HG03064 (cell line): ENCODE measurements at regions not wholly inside any gene's neighbourhood (a gene's known extent, or its start where the extent isn't known, plus 50 kb on each side); places are given as distances from the start of the nearest gene placed in this dataset.

Experiments used
- ATAC-seq: cut with Tn5 transposase; IDR thresholded peaks from one replicate; pipeline ENCODE4 v1.9.1; 2021; ENCODE audit warnings: low read depth; ENCODE audit not compliant: unreplicated experiment

DNA sequence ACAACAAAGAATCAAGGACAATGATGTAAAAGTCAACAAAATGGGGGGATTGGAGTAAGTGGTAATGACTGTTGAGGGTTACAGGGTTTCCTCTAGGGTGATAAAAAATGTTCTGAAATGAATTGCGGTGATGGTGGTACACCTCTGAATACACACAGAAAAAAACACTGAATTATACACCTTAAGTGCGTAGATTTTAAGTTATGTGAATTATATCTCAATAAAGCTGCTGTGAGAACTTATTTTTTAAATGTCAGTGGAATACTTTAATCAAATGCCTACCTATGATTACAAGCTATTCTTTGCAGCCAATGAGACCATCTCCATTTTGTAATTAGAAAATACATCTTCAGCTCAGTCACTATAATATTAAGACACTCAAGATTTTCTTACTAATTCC is 53.5 kb downstream of the ZNF608 start:
- ATAC-seq, result no peak

DNA sequence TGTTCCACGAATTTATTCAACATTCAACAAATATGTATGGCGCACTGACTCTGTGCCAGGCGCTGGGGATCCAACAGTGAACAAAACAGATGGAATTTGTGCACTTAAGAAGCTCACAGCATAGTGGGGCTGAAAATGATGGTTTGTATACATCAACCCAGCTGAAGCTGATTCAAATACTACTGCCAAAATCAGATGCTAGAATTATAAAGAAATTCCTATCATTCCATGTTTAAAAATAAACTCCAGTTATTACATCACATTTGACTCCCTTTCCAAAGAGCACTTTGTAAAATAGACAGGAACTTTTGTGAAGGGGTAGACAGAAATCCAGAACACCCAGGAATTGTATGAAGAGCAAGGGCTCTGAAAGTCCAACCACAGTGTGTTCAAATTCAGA is 54.1 kb downstream of the ZNF608 start:
- no peak for ATAC-seq

DNA sequence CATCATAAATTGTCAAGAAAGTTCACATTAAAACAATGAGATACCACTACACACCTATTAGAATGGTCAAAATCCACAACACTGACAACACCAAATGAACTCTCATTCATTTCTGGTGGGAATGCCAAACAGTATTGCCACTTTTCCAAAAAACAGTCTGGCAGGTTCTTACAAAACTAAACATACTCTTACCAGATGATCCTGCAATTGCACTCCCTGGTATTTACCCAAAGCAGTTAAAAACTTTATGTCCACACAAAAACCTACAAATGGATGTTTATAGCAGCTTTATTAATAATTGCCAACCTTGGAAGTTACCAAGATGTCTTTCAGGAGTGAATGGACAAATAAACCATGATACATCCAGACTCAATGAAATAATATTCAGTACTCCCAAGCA is 56.8 kb downstream of the ZNF608 start:
- ATAC-seq, result no peak

DNA sequence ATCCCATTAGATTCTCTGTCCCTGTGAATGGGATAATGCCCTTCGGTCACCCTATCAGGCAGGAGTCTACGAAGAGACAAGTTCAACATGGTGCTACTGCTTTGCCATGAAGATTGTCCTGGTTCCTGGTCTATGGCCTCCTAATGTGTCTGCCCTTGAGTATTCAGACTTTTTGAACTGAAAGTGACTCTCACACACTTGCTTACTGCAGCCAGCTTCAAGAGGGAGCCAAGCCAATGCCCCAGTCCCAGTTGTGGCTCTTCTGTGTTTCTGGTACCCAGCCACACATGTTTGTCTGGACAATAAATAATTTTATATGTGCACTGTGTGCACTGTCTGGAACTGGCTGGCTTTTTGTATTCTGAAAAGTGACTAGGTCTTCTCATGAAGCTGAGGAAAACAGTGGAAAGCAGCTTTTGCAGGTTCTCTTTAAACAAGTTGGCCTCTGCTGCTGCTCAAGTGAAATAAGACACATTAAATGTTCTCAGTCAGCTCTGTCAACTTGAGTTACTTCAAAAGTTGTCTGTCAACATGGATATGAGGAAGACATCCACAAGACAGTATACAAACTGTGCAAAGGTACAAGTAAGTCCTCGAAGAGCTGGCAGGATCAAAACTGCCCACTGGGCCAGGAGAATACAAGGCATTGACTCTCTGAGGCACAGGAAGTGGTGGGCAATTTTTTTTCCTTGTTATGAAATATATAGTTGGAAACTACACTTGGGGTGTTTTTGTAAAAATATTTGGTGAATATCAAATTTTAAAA is 60.0 kb downstream of the ZNF608 start:
- no peak for ATAC-seq

DNA sequence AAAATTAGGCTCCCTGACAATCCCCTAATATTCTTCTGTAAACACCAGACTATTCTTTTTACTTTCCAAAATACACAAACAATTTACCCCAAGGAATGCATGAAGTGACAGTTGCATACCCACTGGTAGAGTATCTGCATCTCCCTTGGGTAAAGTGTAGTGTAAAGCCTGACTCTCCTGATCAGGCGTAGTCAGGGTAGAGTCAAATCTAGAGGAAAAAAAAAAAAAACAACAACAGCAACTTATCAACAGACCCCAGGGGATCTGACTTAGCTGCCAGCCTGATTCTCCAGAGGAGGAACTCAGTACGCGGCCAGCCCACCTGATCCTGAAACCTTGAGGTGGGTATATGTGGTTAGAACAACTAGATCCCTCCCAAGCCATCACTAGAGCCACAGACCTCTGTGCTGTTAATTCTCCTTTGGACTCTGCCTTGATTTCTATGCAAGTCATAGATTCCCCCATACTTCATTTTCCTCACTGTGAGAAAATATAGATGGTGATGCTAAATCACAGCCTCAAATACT is 61.0 kb downstream of the ZNF608 start:
- ATAC-seq, result no peak

DNA sequence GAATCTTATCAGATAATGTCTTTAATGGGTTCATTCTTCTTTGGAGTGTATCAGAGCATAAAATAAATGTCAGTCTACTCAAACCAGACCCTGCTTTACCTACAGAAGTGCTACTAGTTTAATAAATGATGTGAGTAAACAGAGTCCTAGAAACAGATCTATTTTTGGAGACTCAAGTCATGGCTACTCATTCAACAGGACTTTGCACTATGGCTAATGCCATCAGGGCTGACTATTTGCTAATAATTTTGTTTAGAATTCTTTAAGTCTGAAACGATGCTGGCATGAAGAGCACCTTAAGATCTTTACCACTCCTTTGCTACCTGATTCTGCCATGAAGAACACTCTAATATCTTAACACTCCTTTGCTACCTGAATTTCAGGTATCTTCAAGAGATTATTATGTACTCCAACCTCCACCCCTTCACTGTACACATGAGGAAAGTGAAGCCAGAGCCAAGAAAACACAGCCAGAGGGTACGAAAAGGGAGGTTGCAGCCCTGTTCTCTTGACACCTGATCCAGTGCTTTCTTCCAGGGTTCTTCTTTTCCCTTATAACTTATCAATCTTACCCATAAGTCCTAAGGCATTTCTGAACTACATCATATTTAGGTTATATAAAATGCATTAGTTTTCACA is 62.4 kb downstream of the ZNF608 start:
- ATAC-seq, result no peak

DNA sequence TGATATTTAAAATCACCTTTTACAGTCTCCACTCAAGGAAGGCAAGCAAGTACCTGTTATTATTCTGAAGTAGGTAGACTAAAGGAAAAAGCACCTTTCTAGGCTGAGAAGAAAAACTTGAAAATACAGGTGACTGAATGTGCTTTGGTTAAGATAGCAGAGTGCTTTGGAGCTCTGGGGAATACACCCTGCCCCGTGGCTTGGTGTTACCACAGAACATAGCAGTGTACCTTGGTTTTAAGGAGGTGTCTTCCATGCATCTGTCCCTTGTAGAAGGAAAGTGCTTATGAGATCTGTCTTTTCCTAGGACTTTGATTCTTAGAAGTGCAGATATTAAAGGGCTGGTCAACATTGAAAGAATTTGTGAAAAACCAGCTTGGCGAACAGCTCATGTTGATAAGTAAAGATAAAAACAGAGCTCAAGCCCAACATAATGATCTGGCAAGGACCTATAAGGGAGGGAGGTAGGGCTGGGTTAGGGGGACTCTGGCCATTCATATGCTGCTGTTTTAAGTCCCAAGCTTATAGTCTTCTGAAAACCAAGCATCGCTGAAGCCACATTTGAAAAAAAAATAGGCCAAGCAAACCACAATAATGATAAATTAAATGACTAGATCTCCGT is 66.8 kb downstream of the ZNF608 start:
- no peak for ATAC-seq

DNA sequence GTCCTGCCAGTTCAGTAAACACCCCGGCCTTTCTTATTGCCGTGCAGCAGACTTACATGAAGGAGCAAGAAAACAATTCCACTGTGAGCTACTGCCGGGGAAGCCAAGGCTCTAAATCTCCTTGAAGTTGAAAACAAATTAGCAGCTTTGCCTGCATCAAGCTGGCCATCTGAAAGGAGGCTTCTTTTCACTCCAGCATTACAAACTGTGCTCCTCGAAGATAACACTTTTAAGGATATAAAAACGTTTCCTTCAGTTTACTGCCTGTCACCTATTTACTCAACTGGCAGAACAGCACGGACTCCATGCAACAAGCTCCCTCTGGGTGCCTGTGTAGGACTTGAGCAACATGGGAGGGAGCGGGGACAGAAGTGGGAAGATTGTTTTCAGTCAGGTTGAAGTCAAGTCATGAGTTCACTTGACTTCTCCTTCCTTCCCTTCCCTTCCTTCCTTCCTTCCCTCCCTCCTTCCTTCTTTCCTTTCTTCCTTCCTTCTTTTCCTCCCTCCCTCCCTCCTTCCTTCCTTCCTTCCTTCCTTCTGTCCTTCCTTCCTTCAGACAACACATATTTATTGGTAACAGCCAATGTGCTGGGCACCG is 67.4 kb downstream of the ZNF608 start:
- no peak for ATAC-seq

DNA sequence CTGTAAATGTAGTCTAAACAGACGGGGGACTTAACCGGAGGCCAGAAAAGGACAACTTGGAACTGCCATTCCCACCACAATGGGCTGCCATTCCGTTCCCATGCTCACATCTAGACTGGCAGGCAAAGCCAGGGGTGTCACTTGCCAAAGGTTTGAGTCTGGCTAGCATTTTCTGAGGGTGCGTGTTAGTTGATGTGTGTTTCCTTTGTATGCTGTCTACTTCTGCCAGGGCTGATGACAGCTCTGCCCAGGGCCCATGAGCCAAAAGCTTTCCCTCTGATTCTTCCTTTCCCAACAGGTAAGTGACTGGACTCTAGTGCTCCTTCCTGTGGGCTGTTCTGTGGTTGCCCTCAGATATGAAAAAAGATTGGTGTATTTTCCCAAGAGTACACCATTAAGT is 68.0 kb downstream of the ZNF608 start:
- no peak for ATAC-seq

DNA sequence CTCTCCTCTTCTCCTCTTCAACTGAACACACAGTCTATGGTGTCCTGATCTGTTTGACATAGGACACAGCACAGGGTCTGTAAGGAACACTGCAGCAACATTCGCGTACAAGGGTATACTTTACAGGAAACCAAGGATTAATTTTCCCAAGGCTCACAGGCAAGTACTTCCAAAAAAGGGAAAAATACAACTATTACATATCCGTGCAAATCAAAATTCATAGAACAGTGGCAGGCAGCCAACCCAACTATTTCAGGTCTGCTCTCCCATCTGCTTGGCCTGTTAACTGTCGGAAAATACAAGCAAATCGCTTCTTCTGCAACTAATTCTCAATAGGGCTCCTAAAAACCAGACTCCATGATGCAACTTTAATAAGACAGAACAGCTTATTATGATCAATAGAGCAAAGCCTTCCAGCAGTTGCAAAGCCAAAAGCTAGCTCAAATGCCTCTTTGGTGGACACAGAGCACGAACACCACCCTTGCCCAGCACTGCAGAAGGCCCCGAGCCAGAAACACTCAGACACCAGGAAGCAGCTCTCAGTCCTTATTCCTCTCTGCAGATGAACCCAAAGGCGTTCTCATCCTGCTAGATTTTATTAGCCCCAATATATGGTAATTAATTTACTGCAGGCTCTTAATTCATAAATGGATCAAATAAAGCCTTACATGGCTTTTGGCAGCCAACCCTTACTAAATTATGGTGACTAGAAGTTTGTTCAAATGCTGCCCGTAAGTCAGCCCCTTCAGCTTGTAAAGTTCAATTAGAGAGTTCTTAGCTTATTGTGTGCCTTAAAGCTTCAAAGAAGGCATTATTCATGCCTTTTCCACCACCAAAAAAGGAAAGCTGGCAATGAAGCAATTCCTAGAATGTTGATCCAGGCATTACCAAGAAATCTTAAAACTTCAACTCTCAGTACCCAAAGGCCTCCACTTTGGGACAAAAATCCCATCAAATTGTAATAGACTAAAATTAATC is 68.8 kb downstream of the ZNF608 start:
- ATAC-seq, result no peak

DNA sequence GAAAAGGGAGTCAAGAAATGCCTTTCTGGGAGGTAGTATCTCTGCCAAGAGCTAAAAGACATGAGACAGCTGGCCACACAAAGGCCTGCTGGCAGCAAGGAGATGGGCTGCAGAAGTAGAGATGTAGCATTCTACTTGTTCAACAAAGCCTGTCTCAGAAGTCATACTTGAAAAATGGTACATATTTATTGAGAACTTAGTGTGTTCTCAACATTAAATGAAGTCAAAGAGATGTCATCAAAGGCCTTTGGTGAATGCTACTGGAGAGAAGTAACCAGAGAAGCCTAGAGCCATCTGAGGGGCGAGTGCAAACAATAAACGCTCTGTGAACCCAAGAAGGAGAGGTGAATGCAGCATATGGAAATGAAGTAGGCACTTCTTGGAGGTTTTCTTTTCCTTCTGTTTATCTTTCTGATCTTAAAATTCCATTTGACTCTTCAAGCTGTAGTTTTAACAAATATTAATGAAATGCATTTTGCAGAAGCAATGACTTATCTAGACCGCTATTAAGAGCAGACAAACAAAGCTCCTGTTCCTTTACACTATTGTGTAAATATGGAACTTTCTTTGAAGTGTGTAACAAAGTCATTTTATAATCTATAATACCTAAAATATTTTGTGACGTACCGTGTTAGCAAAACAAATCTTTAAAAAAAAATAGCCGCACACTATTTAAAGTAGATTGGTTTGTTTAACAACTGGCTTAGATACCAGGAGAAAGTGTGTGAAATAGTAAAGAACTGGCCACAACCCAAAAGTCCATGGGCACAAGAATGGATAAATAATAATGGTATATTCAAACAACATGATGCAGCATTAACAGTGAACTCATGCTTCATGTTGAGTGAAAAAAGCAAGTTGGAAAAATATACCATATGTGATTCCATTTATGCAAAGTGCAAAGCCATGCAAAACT is 70.2 kb downstream of the ZNF608 start:
- no peak for ATAC-seq

DNA sequence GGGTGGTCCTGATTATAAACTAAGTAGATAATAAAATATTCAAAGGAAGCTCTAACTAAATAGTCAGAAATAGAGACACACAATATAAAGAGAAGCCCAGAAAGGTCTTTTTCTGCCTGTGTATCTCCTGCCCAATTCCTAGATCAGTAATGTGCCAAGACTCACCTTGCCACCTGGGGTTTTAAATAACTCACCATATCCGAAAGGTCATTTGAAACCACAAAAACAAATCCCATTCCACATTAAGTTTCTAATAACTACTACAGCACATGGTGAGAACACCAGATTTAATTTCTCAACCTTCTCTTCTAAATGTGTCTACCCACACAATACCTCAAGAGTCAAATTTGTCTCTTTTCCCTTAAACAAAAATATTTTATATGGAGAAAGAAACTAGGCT is 75.2 kb downstream of the ZNF608 start:
- no peak for ATAC-seq

DNA sequence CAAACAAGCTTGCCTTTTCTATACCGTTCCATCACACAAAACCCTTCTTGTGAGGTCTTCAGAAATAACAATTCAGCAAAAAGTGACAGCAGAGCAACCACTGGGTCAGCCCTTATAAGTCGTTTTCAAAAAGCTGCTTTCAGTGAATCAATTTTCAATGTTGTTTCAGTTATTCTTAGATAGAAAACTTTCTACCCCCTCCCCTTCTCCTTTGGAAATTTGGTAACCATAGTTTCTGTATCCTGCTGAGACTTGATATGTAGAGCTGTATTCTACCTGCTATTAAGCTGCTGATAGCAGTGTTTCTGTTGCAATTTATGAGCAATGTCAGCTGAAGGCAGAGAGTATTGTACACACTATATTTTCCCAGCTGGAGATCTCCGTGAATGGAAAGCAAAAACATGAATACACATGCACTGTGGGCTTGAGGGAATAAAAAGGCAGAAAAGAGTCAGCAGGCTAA is 75.7 kb downstream of the ZNF608 start:
- no peak for ATAC-seq

DNA sequence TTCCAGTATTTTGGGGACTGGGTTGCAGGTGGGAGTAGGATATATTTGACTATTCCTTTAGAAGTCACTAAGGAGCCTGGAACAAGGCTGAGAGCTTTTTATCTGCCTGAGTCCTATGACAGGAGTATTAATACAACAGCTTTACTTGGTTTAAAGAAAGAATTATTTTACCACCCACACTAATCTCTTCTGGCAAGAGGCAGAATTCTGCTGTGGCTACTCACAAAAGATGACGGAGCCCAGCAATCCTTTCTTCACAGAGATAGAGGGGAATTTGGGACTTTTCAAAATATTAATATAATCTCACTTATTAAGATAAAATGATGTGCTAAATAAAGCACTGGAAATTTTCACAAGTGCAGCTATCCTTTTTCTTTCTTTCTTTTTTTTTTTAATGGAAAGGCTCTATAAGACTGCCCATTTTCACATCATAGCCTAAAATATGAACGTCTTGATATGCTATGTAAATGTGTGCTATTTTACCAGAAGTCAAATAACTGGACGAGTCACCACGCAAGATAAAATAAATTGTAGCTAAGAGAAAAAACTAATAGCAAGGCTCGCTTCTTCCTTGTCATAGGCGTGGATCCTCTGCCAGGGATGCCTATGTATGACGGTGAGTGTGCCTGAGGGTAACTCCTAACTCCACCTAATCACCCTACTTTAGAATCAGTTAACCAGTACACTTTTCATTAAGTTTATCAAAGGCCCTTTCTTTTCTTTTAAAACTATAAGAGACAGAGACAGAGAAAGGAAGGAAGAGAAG is 76.3 kb downstream of the ZNF608 start:
- ATAC-seq, result no peak

DNA sequence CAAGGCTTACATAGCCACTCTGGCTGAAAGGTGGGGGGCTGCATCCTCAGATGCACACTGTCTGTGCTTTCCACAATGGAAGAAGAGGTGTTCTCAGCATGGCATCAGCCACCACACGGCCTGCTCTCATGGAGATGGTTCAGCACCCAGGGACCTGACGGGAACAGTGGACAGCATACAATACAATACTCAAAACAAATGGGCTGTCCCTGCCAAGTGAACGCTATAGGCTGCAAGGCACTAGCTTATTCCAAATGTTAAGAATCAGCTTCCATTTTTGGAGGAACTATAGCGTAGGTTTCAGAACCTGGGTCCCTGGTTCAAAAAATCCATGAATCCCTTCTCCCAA is 77.2 kb downstream of the ZNF608 start:
- ATAC-seq, result no peak

DNA sequence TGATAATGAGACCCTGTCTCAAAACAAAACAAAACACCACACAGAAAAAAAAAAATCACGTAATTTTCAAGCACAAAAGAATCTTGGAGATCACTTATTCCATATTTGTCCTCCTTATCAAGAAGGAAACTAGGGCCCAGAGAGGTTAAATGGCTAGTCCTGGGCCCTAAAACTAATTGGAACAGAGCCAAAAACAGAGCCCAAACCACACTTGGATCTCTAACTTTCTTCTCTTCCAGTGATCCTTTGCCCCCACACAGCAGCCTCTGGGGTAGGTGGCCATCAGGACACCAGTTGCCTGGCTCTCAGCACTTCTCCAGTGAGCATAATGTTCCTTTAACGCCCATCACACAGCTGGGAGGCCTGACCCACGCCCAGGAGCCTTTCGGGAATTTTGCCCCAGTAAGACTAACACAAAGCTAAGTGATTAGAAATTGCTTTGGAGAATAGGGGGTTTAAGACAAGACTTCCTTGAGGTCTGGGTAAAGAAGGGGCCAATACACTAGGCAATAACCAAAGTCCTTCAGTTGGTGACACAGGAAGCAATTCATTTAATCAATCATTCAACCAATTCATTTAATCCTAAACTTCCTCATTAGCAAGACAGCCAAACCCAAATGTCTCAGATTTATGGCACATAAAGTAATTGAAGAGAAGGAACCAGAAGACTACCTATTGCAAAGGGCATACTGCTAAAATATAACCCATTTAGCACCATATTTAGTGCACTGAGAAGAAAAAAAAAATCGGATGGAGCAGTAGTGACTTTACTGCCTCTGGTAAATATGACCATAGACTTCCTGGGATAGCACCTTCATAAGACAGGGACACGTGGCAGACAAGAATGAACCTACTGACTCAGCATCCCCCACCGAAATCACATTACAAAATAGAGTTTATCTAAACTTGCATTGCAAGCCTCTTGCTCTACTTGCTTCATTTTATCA is 77.8 kb downstream of the ZNF608 start:
- ATAC-seq, result no peak

DNA sequence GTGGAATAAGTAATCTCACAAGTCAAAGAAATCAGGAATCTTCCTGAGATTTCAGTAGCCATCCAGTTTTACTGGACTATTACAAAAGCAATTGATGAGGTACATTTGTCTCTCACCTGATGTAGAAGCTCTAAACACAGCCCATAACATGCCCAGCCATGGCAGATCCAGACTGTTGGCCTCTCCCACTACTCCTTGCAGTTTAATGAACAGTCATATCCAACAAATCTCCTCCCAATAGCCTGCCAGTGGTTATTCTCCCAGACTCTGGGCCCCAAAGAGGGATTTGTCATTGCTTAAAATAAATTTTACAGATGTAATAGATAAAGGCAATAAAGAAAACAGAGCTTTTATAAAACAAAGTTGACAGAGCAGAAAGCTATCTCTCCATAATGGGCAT is 80.8 kb downstream of the ZNF608 start:
- ATAC-seq, result no peak
